ENCODE measurements at regions not wholly inside any gene's neighbourhood (a gene's known extent, or its start where the extent isn't known, plus 50 kb on each side); places are given as distances from the start of the nearest gene placed in this dataset.
"Not testable (repeated sequence)": the region's sequence is repeated elsewhere in the genome, so short reads cannot be mapped to it uniquely, and the experiment has no call there.

- DNase-seq (ENCODE audit: low spot score) = no peak
- ATAC-seq = no peak
- intact Hi-C loops (cut with DNase I) = no loop called here
Observed at GRCh38 chr2:17375262-17375661, 143.0 kb downstream of the RAD51AP2 start.

- intact Hi-C loops (cut with DNase I) = no loop called here
- DNase-seq (ENCODE audit: low spot score) (no peak), ATAC-seq (no peak)
Observed at GRCh38 chr2:17373741-17374140, 144.5 kb downstream of the RAD51AP2 start.

GRCh38 chr2:17373041-17373440, 145.2 kb downstream of the RAD51AP2 start:
- ATAC-seq (no peak), DNase-seq (ENCODE audit: low spot score) (no peak)
- intact Hi-C loops (cut with DNase I) = no loop called here

- ATAC-seq = no peak
- intact Hi-C loops (cut with DNase I) = no loop called here
- no peak for DNase-seq (ENCODE audit: low spot score)
Observed at GRCh38 chr2:17363846-17364245, 154.4 kb downstream of the RAD51AP2 start.

- intact Hi-C loops (cut with DNase I) = no loop called here
- DNase-seq (ENCODE audit: low spot score) (no peak), ATAC-seq (no peak)
Observed at GRCh38 chr2:17362956-17363355, 155.3 kb downstream of the RAD51AP2 start.

GRCh38 chr2:17355608-17356329, 162.5 kb downstream of the RAD51AP2 start:
- intact Hi-C loops (cut with DNase I) = no loop called here
- ATAC-seq (no peak), DNase-seq (ENCODE audit: low spot score) (no peak)

GRCh38 chr2:17353263-17353662, 165.0 kb downstream of the RAD51AP2 start:
- intact Hi-C loops (cut with DNase I) = no loop called here
- no peak for DNase-seq (ENCODE audit: low spot score)
- no peak for ATAC-seq

GRCh38 chr2:17342692-17343091, 175.5 kb downstream of the RAD51AP2 start:
- intact Hi-C loops (cut with DNase I); DNase-seq (ENCODE audit: low spot score); ATAC-seq: not testable (repeated sequence)

- intact Hi-C loops (cut with DNase I) = no loop called here
- ATAC-seq = no peak
- no peak for DNase-seq (ENCODE audit: low spot score)
Observed at GRCh38 chr2:17337507-17337906, 180.7 kb downstream of the RAD51AP2 start.

GRCh38 chr2:17336458-17336857, 181.8 kb downstream of the RAD51AP2 start:
- DNase-seq (ENCODE audit: low spot score) = no peak
- intact Hi-C loops (cut with DNase I) = no loop called here
- ATAC-seq = no peak

- DNase-seq (ENCODE audit: low spot score) (no peak), ATAC-seq (no peak)
- intact Hi-C loops (cut with DNase I) = no loop called here
Observed at GRCh38 chr2:17334300-17334699, 183.9 kb downstream of the RAD51AP2 start.

- ATAC-seq (no peak), DNase-seq (ENCODE audit: low spot score) (no peak)
- intact Hi-C loops (cut with DNase I) = no loop called here
Observed at GRCh38 chr2:17331636-17332035, 186.6 kb downstream of the RAD51AP2 start.

- no peak for DNase-seq (ENCODE audit: low spot score)
- no peak for ATAC-seq
- intact Hi-C loops (cut with DNase I) = no loop called here
Observed at GRCh38 chr2:17328161-17328560, 190.1 kb downstream of the RAD51AP2 start.

- ATAC-seq (no peak), DNase-seq (ENCODE audit: low spot score) (no peak)
- intact Hi-C loops (cut with DNase I) = no loop called here
Observed at GRCh38 chr2:17327649-17328048, 190.6 kb downstream of the RAD51AP2 start.

GRCh38 chr2:17326717-17327116, 191.5 kb downstream of the RAD51AP2 start:
- intact Hi-C loops (cut with DNase I) = no loop called here
- DNase-seq (ENCODE audit: low spot score) (no peak), ATAC-seq (no peak)

GRCh38 chr2:17323697-17324096, 194.5 kb downstream of the RAD51AP2 start:
- intact Hi-C loops (cut with DNase I) = no loop called here
- no peak for DNase-seq (ENCODE audit: low spot score)
- no peak for ATAC-seq

- no peak for ATAC-seq
- intact Hi-C loops (cut with DNase I) = no loop called here
- no peak for DNase-seq (ENCODE audit: low spot score)
Observed at GRCh38 chr2:17322461-17322860, 195.8 kb downstream of the RAD51AP2 start.

- no peak for DNase-seq (ENCODE audit: low spot score)
- no peak for ATAC-seq
- intact Hi-C loops (cut with DNase I) = no loop called here
Observed at GRCh38 chr2:17319090-17319489, 199.2 kb downstream of the RAD51AP2 start.

GRCh38 chr2:17318013-17318412, 200.2 kb downstream of the RAD51AP2 start:
- intact Hi-C loops (cut with DNase I) = no loop called here
- no peak for DNase-seq (ENCODE audit: low spot score)
- no peak for ATAC-seq

- DNase-seq (ENCODE audit: low spot score) (no peak), ATAC-seq (no peak)
- intact Hi-C loops (cut with DNase I) = no loop called here
Observed at GRCh38 chr2:17317439-17317976, 200.7 kb downstream of the RAD51AP2 start.

- intact Hi-C loops (cut with DNase I) = no loop called here
- ATAC-seq (no peak), DNase-seq (ENCODE audit: low spot score) (no peak)
Observed at GRCh38 chr2:17313261-17313660, 205.0 kb downstream of the RAD51AP2 start.
